K562 (cell line): ENCODE measurements at regions not wholly inside any gene's neighbourhood (a gene's known extent, or its start where the extent isn't known, plus 50 kb on each side); places are given as distances from the start of the nearest gene placed in this dataset.

Experiments
- ATAC-seq: fragments of 200-7000 bp; cut with Tn5 transposase; 3 replicates; pipeline ENCODE4 v1.9.1; 2020; ENCODE audit warnings: moderate library complexity
- BruUV-seq: library from RNA; stranded (reverse); fragments of 400-500 nt; replicated peaks from 2 replicates; lab custom pipeline; 2021; lab: Mats Ljungman, UMichigan
- CTCF ChIA-PET: fragments of 300-600 bp; formaldehyde crosslinking; extraction: SDS; loops from one replicate; lab custom pipeline; 2021; ENCODE audit warnings: low intra/inter-chr PET ratio; lab: Yijun Ruan, JAX
- POLR2A ChIA-PET: fragments of 300-600, 350-650 bp; sonication (Branson Sonifier 250); formaldehyde crosslinking; extraction: SDS; loops from one replicate; lab custom pipeline; 2021; ENCODE audit warnings: antibody characterized with exemption, inconsistent platforms; lab: Yijun Ruan, JAX
- DNase-seq, 4 experiments: peaks; one replicate each; pipeline versions ENCODE4 v3.0.0 to v3.0.0-alpha.2; 2011 to 2018; ENCODE audit warnings: low spot score in 3 of 4, mixed read lengths in 3 of 4; ENCODE audit errors: extremely low read depth in 1 of 4
- FAIRE-seq: peaks from 2 replicates; lab custom pipeline; 2011; peaks lifted over from hg19 to GRCh38; lab: Jason Lieb, UNC
- H2AFZ ChIP-seq: 2 replicates; pipeline ENCODE4 v1.6.0; 2011; ENCODE audit warnings: low read depth, low read length, control low read depth, inconsistent platforms
- H3K27ac ChIP-seq: fragments of 200-600 bp; 3 replicates; pipeline ENCODE4 v1.8.0; 2011; ENCODE audit warnings: low read depth, mild to moderate bottlenecking, control low read depth, inconsistent platforms, low read length, moderate library complexity, mixed read lengths; ENCODE audit errors: extremely low read depth
- H3K27me3 ChIP-seq, 2 experiments: fragments of 300-600 bp in 1 of 2; 2 replicates in 1 of 2; 3 replicates in 1 of 2; pipeline versions ENCODE4 v1.6.0 to v1.8.0; 2011; ENCODE audit warnings: inconsistent platforms in 2 of 2, low read length in 2 of 2, mild to moderate bottlenecking in 1 of 2, mixed read lengths in 1 of 2, moderate library complexity in 1 of 2; ENCODE audit not compliant: control insufficient read depth in 2 of 2, insufficient read depth in 2 of 2
- H3K36me3 ChIP-seq: fragments of 300-600 bp; 3 replicates; pipeline ENCODE4 v1.8.0; 2011; ENCODE audit warnings: mild to moderate bottlenecking, low read length, inconsistent platforms; ENCODE audit not compliant: control insufficient read depth, insufficient read depth
- H3K4me1 ChIP-seq, 2 experiments: fragments of 200-600 bp in 1 of 2; replicated peaks in 1 of 2; 2 replicates in 1 of 2; 3 replicates in 1 of 2; pipeline versions ENCODE4 v1.5.1 to v1.8.0; 2011; ENCODE audit warnings: inconsistent platforms in 2 of 2, low read length in 2 of 2, mild to moderate bottlenecking in 1 of 2, mixed read lengths in 1 of 2, moderate library complexity in 1 of 2; ENCODE audit not compliant: control insufficient read depth in 2 of 2, insufficient read depth in 2 of 2
- H3K4me2 ChIP-seq: 2 replicates; pipeline ENCODE4 v1.6.1; 2011; ENCODE audit warnings: low read length, control low read depth, inconsistent platforms, mixed read lengths; ENCODE audit not compliant: insufficient read depth
- H3K4me3 ChIP-seq: fragments of 200-600 bp; sonication (generic), shearing (Covaris generic); 2 replicates; pipeline ENCODE4 v1.5.1; 2016; ENCODE audit warnings: control low read depth, inconsistent platforms
- H3K79me2 ChIP-seq: fragments of 200-600 bp; 3 replicates; pipeline ENCODE4 v1.8.0; 2011; ENCODE audit warnings: low read length, inconsistent platforms; ENCODE audit not compliant: control insufficient read depth, insufficient read depth
- H3K9ac ChIP-seq, 2 experiments: 2 replicates each; pipeline versions ENCODE4 v1.6.0 to v1.6.1; 2011; ENCODE audit warnings: low read depth in 2 of 2, low read length in 2 of 2, control low read depth in 1 of 2, inconsistent platforms in 1 of 2, mild to moderate bottlenecking in 1 of 2, mixed read lengths in 1 of 2; ENCODE audit not compliant: insufficient read depth in 1 of 2
- H3K9me1 ChIP-seq: one replicate; pipeline ENCODE4 v1.6.0; 2011; ENCODE audit warnings: inconsistent platforms, mild to moderate bottlenecking, low read length, moderate library complexity; ENCODE audit not compliant: control insufficient read depth, insufficient read depth
- H3K9me3 ChIP-seq: replicated peaks from 2 replicates; pipeline ENCODE4 v1.5.1; 2011; ENCODE audit warnings: low read depth, low read length, inconsistent platforms; ENCODE audit not compliant: control insufficient read depth, insufficient read depth
- H4K20me1 ChIP-seq: replicated peaks from 2 replicates; pipeline ENCODE4 v1.6.1; 2011; ENCODE audit warnings: low read length, inconsistent platforms, mixed read lengths; ENCODE audit not compliant: control insufficient read depth, insufficient read depth
- CCNT2 ChIP-seq: IDR thresholded peaks from 2 replicates; pipeline ENCODE4 v1.6.1; 2011; ENCODE audit warnings: borderline replicate concordance, low read depth, mild to moderate bottlenecking, moderate library complexity, mixed read lengths, low read length; ENCODE audit not compliant: insufficient read length; ENCODE audit errors: extremely low read depth
- EWSR1 ChIP-seq: fragments of 450-650 bp; IDR thresholded peaks from 2 replicates; pipeline ENCODE4 v1.6.1; 2018; ENCODE audit warnings: borderline replicate concordance, mild to moderate bottlenecking, low read depth, moderate library complexity; ENCODE audit not compliant: partially characterized antibody
- HMBOX1 ChIP-seq: sonication (generic); IDR thresholded peaks from 2 replicates; pipeline ENCODE4 v1.6.1; 2016
- JUND ChIP-seq, 2 experiments: IDR thresholded peaks; 2 replicates in 1 of 2; 3 replicates in 1 of 2; pipeline ENCODE4 v1.6.1; 2011; ENCODE audit warnings: borderline replicate concordance in 2 of 2, low read depth in 2 of 2, low read length in 2 of 2, improper control_type of control experiment in 1 of 2, missing biosample characterization in 1 of 2, missing genetic modification characterization in 1 of 2, missing genetic modification reagents in 1 of 2
- POU5F1 ChIP-seq: fragments of 150-350 bp; IDR thresholded peaks from 2 replicates; pipeline ENCODE4 v1.6.1; 2014; ENCODE audit warnings: borderline replicate concordance, low read length, low read depth, mild to moderate bottlenecking; ENCODE audit not compliant: partially characterized antibody
- SIN3A ChIP-seq, 2 experiments: fragments of 150-350 bp in 1 of 2; IDR thresholded peaks; 2 replicates each; pipeline ENCODE4 v1.6.1; 2011 to 2016; ENCODE audit warnings: borderline replicate concordance in 2 of 2, low read depth in 2 of 2, low read length in 2 of 2, mild to moderate bottlenecking in 2 of 2, moderate library complexity in 2 of 2; ENCODE audit not compliant: control insufficient read depth in 1 of 2
- TEAD4 ChIP-seq, 2 experiments: sonication (generic) in 1 of 2; formaldehyde crosslinking in 1 of 2; IDR thresholded peaks; 2 replicates each; pipeline versions ENCODE4 v1.6.1 to v1.8.0; 2012 to 2022; ENCODE audit warnings: borderline replicate concordance in 1 of 2, inconsistent platforms in 1 of 2, low read length in 1 of 2, mild to moderate bottlenecking in 1 of 2, missing genetic modification reagents in 1 of 2
- THRB ChIP-seq: fragments of 450-650 bp; formaldehyde crosslinking; conservative IDR thresholded peaks from 2 replicates; pipeline ENCODE4 v1.4.0; 2022; ENCODE audit warnings: mild to moderate bottlenecking, missing genetic modification characterization
- ZNF184 ChIP-seq: sonication (generic); formaldehyde crosslinking; IDR thresholded peaks from 2 replicates; pipeline ENCODE4 v1.5.0; 2020; ENCODE audit warnings: missing genetic modification reagents
- ZNF398 ChIP-seq: fragments of 250-450 bp; sonication (Bioruptor Pico); IDR thresholded peaks from 2 replicates; pipeline ENCODE4 v1.8.0; 2021; ENCODE audit warnings: moderate library complexity, mild to moderate bottlenecking, inconsistent platforms
- ZNF586 ChIP-seq: fragments of 450-650 bp; formaldehyde crosslinking; conservative IDR thresholded peaks from 2 replicates; pipeline ENCODE4 v1.4.0; 2020; ENCODE audit warnings: mild to moderate bottlenecking, moderate library complexity
- ZNF764 ChIP-seq: fragments of 250-450 bp; sonication (Bioruptor Pico); IDR thresholded peaks from 2 replicates; pipeline ENCODE4 v1.4.0; 2020; ENCODE audit warnings: low read depth, mild to moderate bottlenecking, moderate library complexity
- WGBS: fragments of 100-300 bp; shearing (Covaris generic); methylation state at CpG from one replicate; pipeline ENCODE4 v1.1.6; 2016; ENCODE audit warnings: low coverage, mixed read lengths; ENCODE audit not compliant: insufficient coverage; ENCODE audit errors: missing lambda C conversion rate; 5-methylcytosine and 5-hydroxymethylcytosine counted together
- in situ Hi-C: fragments of 300-500 bp; cut with MboI; formaldehyde crosslinking; loops from 4 replicates; pipeline ENCODE4 v1.15.0; 2018; ENCODE audit warnings: inconsistent platforms, mixed read lengths
- intact Hi-C: fragments of 100-400 bp; cut with micrococcal nuclease; formaldehyde crosslinking; loops from 2 replicates; pipeline ENCODE4 v1.14.2; 2022

GRCh38 chr3:4234889-4235288, 68.3 kb upstream of the SETMAR start:
- no peaks in the 10 kb centered on the region for H3K27me3 ChIP-seq
- WGBS = 2% methylated on average over 2 of the region's 2 CpGs

More at GRCh38 chr3:4234889-4235288, 68.3 kb upstream of the SETMAR start:
- in situ Hi-C loops = no loop called here
- CTCF ChIA-PET = no interaction called here
- Histone ChIP-seq H3K4me1 (no peaks in the 10 kb centered on the region), H3K36me3 (no peaks in the 10 kb centered on the region), H3K27ac (no peak overlapping the region), H4K20me1 (no peaks in the 10 kb centered on the region), H3K9ac (no peak overlapping the region), H3K9me3 (no peaks in the 10 kb centered on the region), H3K9me1 (no peaks in the 10 kb centered on the region), H3K79me2 (no peaks in the 10 kb centered on the region), H3K4me2 (no peak overlapping the region), H2AFZ (no peak overlapping the region), H3K4me3 (no peak overlapping the region)
- DNase-seq = no peak
- TF ChIP-seq EWSR1 (no peak), THRB (no peak), HMBOX1 (no peak), JUND (IDR thresholded peaks at IDR 0.05; ENCODE audit: borderline replicate concordance, low read depth, low read length) (no peak), JUND (tag; IDR thresholded peaks at IDR 0.05; ENCODE audit: borderline replicate concordance, low read depth, low read length) (no peak), TEAD4 (IDR thresholded peaks at IDR 0.05; ENCODE audit: low read length) (no peak), TEAD4 (CRISPR knock-in tag; IDR thresholded peaks at IDR 0.05; ENCODE audit: borderline replicate concordance) (no peak), SIN3A (IDR thresholded peaks at IDR 0.05; ENCODE audit: borderline replicate concordance in 2 of 2, control insufficient read depth in 1 of 2, low read depth in 2 of 2, low read length in 2 of 2) (no peak), ZNF184 (no peak), CCNT2 (no peak), POU5F1 (no peak), ZNF398 (no peak), ZNF586 (CRISPR knock-in tag) (no peak), ZNF764 (CRISPR knock-in tag) (no peak)
- no TSS peak for BruUV-seq
- intact Hi-C loops = no loop called here
- FAIRE-seq = no peak
- POLR2A ChIA-PET = no interaction called here
- no peak for ATAC-seq
